Natural killer cell (primary cell): ENCODE measurements at regions not wholly inside any gene's neighbourhood (a gene's known extent, or its start where the extent isn't known, plus 50 kb on each side); places are given as distances from the start of the nearest gene placed in this dataset.

Experiments used
- ATAC-seq, 3 donors: fragments of 150-1000 bp in 2 of 3; fragments of 200-7000 bp in 1 of 3; cut with Tn5 transposase; 1 replicate in 1 of 3; 2 replicates in 2 of 3; pipeline ENCODE4 v1.10.0; 2021; ENCODE audit warnings: mild to moderate bottlenecking in 2 of 3, moderate library complexity in 2 of 3
- DNase-seq, 2 donors: peaks; one replicate each; pipeline versions ENCODE4 v3.0.0 to v3.0.0-alpha.2; 2013 to 2021; ENCODE audit warnings: mixed read lengths in 1 of 2
- H3K27ac ChIP-seq: one replicate; pipeline ENCODE4 v1.5.1; 2013; ENCODE audit warnings: mild to moderate bottlenecking, low read length
- H3K27me3 ChIP-seq: one replicate; pipeline ENCODE4 v1.6.1; 2013; ENCODE audit warnings: low read length; ENCODE audit not compliant: control insufficient read depth, insufficient read depth
- H3K36me3 ChIP-seq: one replicate; pipeline ENCODE4 v1.6.1; 2013; ENCODE audit warnings: low read length; ENCODE audit not compliant: control insufficient read depth, insufficient read depth
- H3K4me1 ChIP-seq: one replicate; pipeline ENCODE4 v1.6.1; 2013; ENCODE audit warnings: low read length; ENCODE audit not compliant: control insufficient read depth, insufficient read depth
- H3K4me3 ChIP-seq: one replicate; pipeline ENCODE4 v1.5.1; 2013; ENCODE audit warnings: low read length
- H3K9me3 ChIP-seq: one replicate; pipeline ENCODE4 v1.6.1; 2013; ENCODE audit warnings: low read length; ENCODE audit not compliant: control insufficient read depth, insufficient read depth
- H3K27ac Mint-ChIP-seq, 2 donors: one replicate each; pipeline ENCODE4 v1.8.0; 2022; ENCODE audit warnings: mild to moderate bottlenecking in 2 of 2, mixed read lengths in 2 of 2, moderate library complexity in 1 of 2
- H3K27me3 Mint-ChIP-seq, 2 donors: one replicate each; pipeline ENCODE4 v1.8.0; 2022; ENCODE audit warnings: low read depth in 2 of 2, mixed read lengths in 2 of 2
- H3K36me3 Mint-ChIP-seq: one replicate; pipeline ENCODE4 v1.8.0; 2022; ENCODE audit warnings: mixed read lengths
- H3K4me1 Mint-ChIP-seq, 2 donors: one replicate each; pipeline ENCODE4 v1.8.0; 2022; ENCODE audit warnings: mixed read lengths in 2 of 2
- H3K4me3 Mint-ChIP-seq: one replicate; pipeline ENCODE4 v1.8.0; 2022; ENCODE audit warnings: mild to moderate bottlenecking, moderate library complexity, mixed read lengths
- H3K9me3 Mint-ChIP-seq, 2 donors: one replicate each; pipeline ENCODE4 v1.8.0; 2022; ENCODE audit warnings: mixed read lengths in 2 of 2
- CTCF ChIP-seq: fragments of 200-600 bp; IDR thresholded peaks from one replicate; pipeline ENCODE4 v1.8.0; 2022; ENCODE audit warnings: antibody characterized with exemption
- WGBS: methylation state at CpG from one replicate; pipeline ENCODE4 v1.1.7; 2013; ENCODE audit warnings: missing lambda C conversion rate; ENCODE audit not compliant: insufficient coverage; 5-methylcytosine and 5-hydroxymethylcytosine counted together
- intact Hi-C: fragments of 100-400 bp; cut with micrococcal nuclease; formaldehyde crosslinking; loops from one replicate; pipeline ENCODE4 v1.14.2; 2022

DNA sequence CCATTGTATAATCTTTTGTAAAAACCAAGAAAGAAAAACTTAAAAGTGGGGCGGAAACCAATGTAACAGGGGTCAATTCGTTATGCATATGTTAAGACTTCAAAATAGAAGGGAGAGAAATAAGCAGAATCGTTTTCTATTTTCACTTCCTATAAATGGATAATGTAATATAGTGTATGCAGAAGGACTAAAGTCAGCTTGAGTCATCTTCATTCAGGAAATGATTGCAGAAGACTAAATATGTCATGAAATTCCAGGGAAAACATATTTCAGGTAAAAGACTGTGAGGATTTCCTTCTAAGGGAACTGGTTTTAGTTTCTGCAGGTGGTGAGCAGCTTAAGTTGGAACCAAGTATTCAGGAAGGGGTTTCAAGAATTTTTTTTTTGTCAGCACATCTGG, 753.3 kb downstream of the IRX1 start:
- ATAC-seq (no peak), DNase-seq (no peak)
- Histone ChIP-seq H3K27me3 (no peaks in the 10 kb centered on the region), H3K4me3 (no peak overlapping the region), H3K4me1 (no peaks in the 10 kb centered on the region), H3K27ac (no peak overlapping the region), H3K36me3 (no peaks in the 10 kb centered on the region), H3K9me3 (peaks cover 6% of the 10 kb centered on the region)
- WGBS = 87% methylated on average over 3 of the region's 3 CpGs
- intact Hi-C loops = no loop called here
- no peak overlapping the region for H3K4me3 Mint-ChIP-seq
- H3K36me3 Mint-ChIP-seq = no peaks in the 10 kb centered on the region
- H3K27me3 Mint-ChIP-seq = no peaks in the 10 kb centered on the region
- H3K9me3 Mint-ChIP-seq = peaks cover 11 to 12% of the 10 kb centered on the region in 2 donors
- H3K27ac Mint-ChIP-seq = no peak overlapping the region
- TF ChIP-seq CTCF = no peak
- H3K4me1 Mint-ChIP-seq = no peaks in the 10 kb centered on the region

DNA sequence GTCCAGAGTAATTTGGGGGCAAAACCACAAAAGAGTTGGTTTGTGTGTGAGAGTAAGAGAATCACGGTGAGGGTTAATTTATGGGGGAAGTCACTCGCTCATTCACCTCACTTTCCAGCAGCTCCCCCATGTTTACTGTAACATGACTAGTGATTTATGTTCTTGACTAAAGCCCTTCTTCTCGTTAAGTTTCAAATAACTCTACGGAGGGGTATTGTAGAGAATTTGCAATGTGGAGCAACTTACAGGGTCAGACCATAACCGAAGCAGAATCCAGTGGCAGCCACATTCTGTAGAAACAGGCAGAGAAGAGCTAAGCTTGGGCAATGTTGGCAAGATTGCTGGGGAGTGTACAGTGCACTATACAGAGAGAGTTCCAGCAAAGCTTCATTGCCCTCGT, 760.6 kb downstream of the IRX1 start:
- TF ChIP-seq CTCF = no peak
- no peaks in the 10 kb centered on the region for H3K4me1 ChIP-seq
- peaks cover 5% of the 10 kb centered on the region for H3K9me3 ChIP-seq
- no peak overlapping the region for H3K4me3 ChIP-seq
- no peaks in the 10 kb centered on the region for H3K36me3 ChIP-seq
- no peaks in the 10 kb centered on the region for H3K4me1 Mint-ChIP-seq
- no peak overlapping the region for H3K27ac Mint-ChIP-seq
- no peak overlapping the region for H3K4me3 Mint-ChIP-seq
- ATAC-seq (no peak), DNase-seq (no peak)
- H3K36me3 Mint-ChIP-seq = no peaks in the 10 kb centered on the region
- H3K9me3 Mint-ChIP-seq = peaks cover 9 to 12% of the 10 kb centered on the region in 2 donors
- H3K27me3 Mint-ChIP-seq = no peaks in the 10 kb centered on the region
- H3K27me3 ChIP-seq = no peaks in the 10 kb centered on the region
- 69% methylated on average over 4 of the region's 6 CpGs for WGBS
- no peak overlapping the region for H3K27ac ChIP-seq
- intact Hi-C loops = no loop called here

- no peak overlapping the region for H3K27ac ChIP-seq
- no peaks in the 10 kb centered on the region for H3K36me3 Mint-ChIP-seq
- H3K4me3 Mint-ChIP-seq = no peak overlapping the region
- TF ChIP-seq CTCF = no peak
- no peak overlapping the region for H3K27ac Mint-ChIP-seq
- no peaks in the 10 kb centered on the region for H3K4me1 ChIP-seq
- no peak for DNase-seq
- intact Hi-C loops = no loop called here
- H3K27me3 Mint-ChIP-seq = no peaks in the 10 kb centered on the region
- WGBS = no CpG with 5 or more reads among the region's 2 CpGs
- H3K9me3 ChIP-seq = peaks cover 5% of the 10 kb centered on the region
- no peaks in the 10 kb centered on the region for H3K27me3 ChIP-seq
- no peaks in the 10 kb centered on the region for H3K4me1 Mint-ChIP-seq
- ATAC-seq = no peak
- H3K4me3 ChIP-seq = no peak overlapping the region
- no peaks in the 10 kb centered on the region for H3K36me3 ChIP-seq
- peaks cover 7 to 9% of the 10 kb centered on the region in 2 donors for H3K9me3 Mint-ChIP-seq
Observed at GRCh38 chr5:4359847-4360246, 764.2 kb downstream of the IRX1 start.

- Histone ChIP-seq H3K4me1 (no peaks in the 10 kb centered on the region), H3K36me3 (no peaks in the 10 kb centered on the region), H3K27ac (no peak overlapping the region), H3K4me3 (no peak overlapping the region), H3K9me3 (peaks cover 5% of the 10 kb centered on the region), H3K27me3 (no peaks in the 10 kb centered on the region)
- Mint-ChIP-seq H3K9me3 (peaks cover 5 to 9% of the 10 kb centered on the region in 2 donors), H3K4me1 (no peaks in the 10 kb centered on the region), H3K27ac (no peak overlapping the region), H3K27me3 (no peaks in the 10 kb centered on the region), H3K36me3 (no peaks in the 10 kb centered on the region), H3K4me3 (no peak overlapping the region)
- intact Hi-C loops = no loop called here
- no peak for TF ChIP-seq CTCF
- ATAC-seq (no peak), DNase-seq (no peak)
- 87% methylated on average over 2 of the region's 3 CpGs for WGBS
Observed at GRCh38 chr5:4361753-4362152, 766.1 kb downstream of the IRX1 start.
